Activated CD8-positive, alpha-beta memory T cell treated with anti-CD3 and anti-CD28 coated beads, Interleukin-2, amount 10 ng/mL, durations not matched to agents 7 days and 5 days (primary cell): ENCODE measurements at regions not wholly inside any gene's neighbourhood (a gene's known extent, or its start where the extent isn't known, plus 50 kb on each side); places are given as distances from the start of the nearest gene placed in this dataset.

Source experiments
- ATAC-seq: fragments of 150-1000 bp; cut with Tn5 transposase; one replicate; pipeline ENCODE4 v1.10.0; 2021; ENCODE audit warnings: moderate library complexity
- CTCF ChIA-PET: fragments of 350-600 bp; sonication (Branson Sonifier 250); formaldehyde crosslinking; loops from one replicate; lab custom pipeline; 2021; ENCODE audit warnings: antibody characterized with exemption; lab: Charles Lee
- DNase-seq: peaks from one replicate; pipeline ENCODE4 v3.0.0-alpha.2; 2020
- H3K27ac Mint-ChIP-seq: one replicate; pipeline ENCODE4 v1.8.0; 2021; ENCODE audit warnings: mild to moderate bottlenecking, mixed read lengths
- H3K27me3 Mint-ChIP-seq: one replicate; pipeline ENCODE4 v1.8.0; 2021; ENCODE audit warnings: mixed read lengths
- H3K36me3 Mint-ChIP-seq: one replicate; pipeline ENCODE4 v1.8.0; 2021; ENCODE audit warnings: mild to moderate bottlenecking, mixed read lengths
- H3K4me1 Mint-ChIP-seq: one replicate; pipeline ENCODE4 v1.8.0; 2021; ENCODE audit warnings: mixed read lengths
- H3K4me3 Mint-ChIP-seq: one replicate; pipeline ENCODE4 v1.8.0; 2021; ENCODE audit warnings: mild to moderate bottlenecking, moderate library complexity, mixed read lengths
- H3K9me3 Mint-ChIP-seq: one replicate; pipeline ENCODE4 v1.8.0; 2022; ENCODE audit warnings: low read depth, mixed read lengths

DNA sequence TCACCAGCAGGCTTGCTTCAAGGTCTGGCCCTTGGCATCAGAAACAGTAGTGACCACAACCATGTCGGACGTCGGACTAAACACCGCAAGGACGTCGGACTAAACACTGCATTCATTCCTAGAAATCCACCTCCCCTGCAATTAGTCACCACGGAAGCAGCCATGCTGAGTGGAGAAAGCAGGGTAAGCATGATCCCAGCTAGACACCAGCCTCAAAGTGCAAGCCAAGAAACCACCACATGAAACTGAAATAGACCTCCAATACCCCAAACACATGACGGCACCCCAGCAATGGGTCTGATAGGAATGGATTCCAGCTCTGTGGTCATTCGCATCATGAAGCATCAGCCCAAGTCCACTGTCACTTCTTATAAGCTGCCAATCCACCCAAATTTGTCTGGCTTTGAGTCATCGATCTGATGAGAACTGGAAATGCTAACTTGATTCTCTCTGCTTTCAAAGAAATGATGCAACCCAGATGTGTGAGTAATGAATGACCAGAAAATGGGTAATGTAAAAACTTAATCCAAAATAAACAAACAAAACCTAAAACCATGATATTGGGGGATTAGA, 348.3 kb upstream of the TMCO5A start:
- Mint-ChIP-seq H3K36me3 (no peaks in the 10 kb centered on the region), H3K27me3 (no peaks in the 10 kb centered on the region), H3K4me1 (no peaks in the 10 kb centered on the region), H3K9me3 (peaks cover 11% of the 10 kb centered on the region), H3K27ac (no peak overlapping the region), H3K4me3 (no peak overlapping the region)
- CTCF ChIA-PET: no interaction called here
- DNase-seq (no peak), ATAC-seq (no peak)

DNA sequence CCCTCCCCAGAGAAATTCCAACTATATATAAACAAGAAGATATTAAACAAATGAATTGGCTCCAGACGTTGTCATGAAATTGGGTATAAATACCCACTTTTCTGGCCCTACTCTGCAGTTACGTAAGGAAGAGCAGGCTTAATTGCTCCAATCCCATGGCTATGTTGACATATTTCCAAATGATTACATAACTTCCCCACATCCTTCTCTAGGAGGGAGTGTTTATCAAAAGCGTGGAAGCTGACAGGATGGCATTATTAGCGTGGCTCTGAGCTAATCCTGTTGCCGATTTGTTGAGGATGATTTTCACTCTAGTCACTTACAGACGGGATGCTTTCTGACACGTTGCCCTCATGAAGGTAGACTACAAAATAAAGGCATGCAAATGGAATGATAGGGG, 347.5 kb upstream of the TMCO5A start:
- no peak overlapping the region for H3K4me3 Mint-ChIP-seq
- no peak for ATAC-seq
- DNase-seq: no peak
- CTCF ChIA-PET: interaction anchor here (0.8 kb wide), 1 partner anchor 601 kb away, joined by 3 read pairs; no protein-coding TSS in a partner anchor
- peaks cover 11% of the 10 kb centered on the region for H3K9me3 Mint-ChIP-seq
- no peaks in the 10 kb centered on the region for H3K36me3 Mint-ChIP-seq
- no peaks in the 10 kb centered on the region for H3K27me3 Mint-ChIP-seq
- no peaks in the 10 kb centered on the region for H3K4me1 Mint-ChIP-seq
- H3K27ac Mint-ChIP-seq: no peak overlapping the region

DNA sequence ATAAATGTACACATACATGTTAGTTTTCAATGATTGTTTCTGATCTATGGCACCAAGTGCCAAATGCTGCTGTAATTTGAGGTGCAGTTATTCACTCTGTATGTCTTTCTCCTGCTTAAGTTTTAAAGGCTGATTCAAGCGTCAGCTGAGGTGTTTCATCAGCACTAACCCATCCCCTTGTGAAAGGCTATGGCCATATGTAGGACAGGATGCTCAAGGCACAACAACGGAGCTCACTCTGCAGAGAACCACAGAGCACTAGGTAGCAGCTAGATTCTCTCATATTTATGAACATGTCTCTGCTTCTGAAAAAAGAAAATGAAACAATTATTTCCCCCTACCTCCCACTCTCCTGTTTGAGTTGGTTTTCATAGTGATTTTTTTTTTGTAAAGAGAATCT, 340.0 kb upstream of the TMCO5A start:
- Mint-ChIP-seq H3K27me3 (no peaks in the 10 kb centered on the region), H3K9me3 (no peaks in the 10 kb centered on the region), H3K4me1 (no peaks in the 10 kb centered on the region), H3K4me3 (no peak overlapping the region), H3K36me3 (no peaks in the 10 kb centered on the region), H3K27ac (no peak overlapping the region)
- CTCF ChIA-PET: no interaction called here
- no peak for DNase-seq
- no peak for ATAC-seq

DNA sequence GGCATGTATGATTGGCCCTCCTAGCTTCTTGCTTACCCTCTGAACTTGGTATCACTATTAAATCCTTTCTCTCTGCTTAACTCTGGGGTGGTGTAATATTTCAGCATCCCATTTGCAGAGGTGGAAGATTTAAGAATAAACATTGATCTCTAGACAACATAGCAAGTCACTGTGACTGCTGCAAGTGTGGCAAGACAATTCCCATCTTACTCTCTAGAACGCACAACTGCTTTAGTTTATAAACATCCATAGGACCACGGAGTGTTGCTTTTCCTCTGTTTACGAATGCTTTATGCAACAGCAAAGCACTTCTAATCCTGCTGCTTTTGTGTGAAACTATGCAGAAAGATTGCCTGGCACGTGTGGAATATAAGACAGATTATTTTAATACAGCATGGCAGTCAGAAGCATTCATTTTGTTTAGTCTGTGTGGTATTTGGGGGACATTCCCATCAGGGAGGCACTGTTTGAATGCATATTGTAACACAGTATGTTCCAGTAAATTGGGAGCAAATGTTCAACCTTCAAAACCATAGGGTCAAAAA, 338.9 kb upstream of the TMCO5A start:
- Mint-ChIP-seq H3K27ac (no peak overlapping the region), H3K36me3 (no peaks in the 10 kb centered on the region), H3K4me3 (no peak overlapping the region), H3K27me3 (no peaks in the 10 kb centered on the region), H3K9me3 (no peaks in the 10 kb centered on the region), H3K4me1 (no peaks in the 10 kb centered on the region)
- ATAC-seq (no peak), DNase-seq (no peak)
- CTCF ChIA-PET: interaction anchor here (0.6 kb wide), 1 partner anchor 1651 kb away, joined by 4 read pairs; no protein-coding TSS in a partner anchor

DNA sequence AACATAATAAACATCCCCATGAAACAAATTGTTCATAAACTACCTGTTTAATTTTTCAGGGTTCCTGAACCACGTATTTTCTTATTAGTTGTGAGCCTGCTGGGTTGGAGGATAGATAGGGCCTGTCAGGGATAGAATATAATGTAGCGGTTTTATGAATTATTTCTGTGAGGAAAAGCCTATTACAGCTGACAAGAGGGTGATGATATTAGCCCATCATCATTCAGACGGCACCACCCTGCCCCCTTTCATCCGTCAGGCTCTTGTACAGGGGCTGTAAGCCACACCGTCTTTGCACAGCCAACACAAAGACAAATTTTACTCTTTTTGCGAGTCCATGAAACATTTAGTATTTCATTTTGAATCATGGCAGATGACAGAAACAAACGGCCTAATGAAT, 335.3 kb upstream of the TMCO5A start:
- Mint-ChIP-seq H3K9me3 (no peaks in the 10 kb centered on the region), H3K27ac (no peak overlapping the region), H3K4me3 (no peak overlapping the region), H3K36me3 (no peaks in the 10 kb centered on the region), H3K27me3 (no peaks in the 10 kb centered on the region), H3K4me1 (no peaks in the 10 kb centered on the region)
- CTCF ChIA-PET: no interaction called here
- ATAC-seq (no peak), DNase-seq (no peak)

DNA sequence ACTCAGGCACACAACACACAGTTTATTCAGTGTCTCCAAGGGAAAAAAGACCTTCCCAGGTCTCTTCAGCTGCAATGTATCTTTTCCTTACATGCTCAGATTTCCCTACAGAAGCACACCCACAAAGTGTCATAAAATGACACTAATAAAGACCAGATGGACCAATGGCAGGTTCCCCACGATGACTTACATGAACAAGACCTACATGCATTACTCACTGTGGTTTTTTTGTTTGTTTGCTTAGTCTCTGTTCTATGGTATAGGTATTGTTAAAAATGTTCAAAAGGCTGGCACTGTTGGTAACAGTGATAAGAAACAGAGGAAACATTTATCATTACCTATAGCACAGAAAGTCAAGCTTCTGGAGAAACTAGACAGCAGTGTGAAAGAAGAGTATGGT, 318.2 kb upstream of the TMCO5A start:
- Mint-ChIP-seq H3K4me3 (no peak overlapping the region), H3K27ac (no peak overlapping the region)

DNA sequence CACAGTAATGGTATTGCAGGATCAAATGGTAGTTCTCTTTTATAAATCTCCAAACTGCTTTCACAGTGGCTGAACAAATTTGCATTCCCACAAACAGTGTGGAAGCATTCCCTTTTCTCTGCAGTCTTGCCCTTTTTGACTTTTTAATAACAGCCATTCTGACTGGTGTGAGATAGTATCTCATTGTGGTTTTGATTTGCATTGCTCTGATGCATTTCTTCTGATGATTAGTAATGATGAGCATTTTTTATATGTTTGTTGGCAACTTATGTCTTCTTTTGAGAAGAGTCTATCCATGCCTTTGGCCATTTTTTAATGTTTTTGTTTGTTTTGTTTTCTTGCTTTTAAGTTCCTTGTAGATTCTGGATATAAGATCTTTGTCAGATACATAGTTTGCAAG, 316.1 kb upstream of the TMCO5A start:
- Mint-ChIP-seq H3K4me3 (no peak overlapping the region), H3K36me3 (no peaks in the 10 kb centered on the region), H3K27ac (no peak overlapping the region), H3K4me1 (no peaks in the 10 kb centered on the region), H3K27me3 (no peaks in the 10 kb centered on the region), H3K9me3 (peaks cover 2% of the 10 kb centered on the region)
- DNase-seq (no peak), ATAC-seq (no peak)
- CTCF ChIA-PET: no interaction called here

More for the DNA sequence above, 318.2 kb upstream of the TMCO5A start:
- Mint-ChIP-seq H3K27me3 (no peaks in the 10 kb centered on the region), H3K36me3 (no peaks in the 10 kb centered on the region), H3K9me3 (peaks cover 2% of the 10 kb centered on the region), H3K4me1 (no peaks in the 10 kb centered on the region)
- DNase-seq (no peak), ATAC-seq (no peak)
- CTCF ChIA-PET: no interaction called here

DNA sequence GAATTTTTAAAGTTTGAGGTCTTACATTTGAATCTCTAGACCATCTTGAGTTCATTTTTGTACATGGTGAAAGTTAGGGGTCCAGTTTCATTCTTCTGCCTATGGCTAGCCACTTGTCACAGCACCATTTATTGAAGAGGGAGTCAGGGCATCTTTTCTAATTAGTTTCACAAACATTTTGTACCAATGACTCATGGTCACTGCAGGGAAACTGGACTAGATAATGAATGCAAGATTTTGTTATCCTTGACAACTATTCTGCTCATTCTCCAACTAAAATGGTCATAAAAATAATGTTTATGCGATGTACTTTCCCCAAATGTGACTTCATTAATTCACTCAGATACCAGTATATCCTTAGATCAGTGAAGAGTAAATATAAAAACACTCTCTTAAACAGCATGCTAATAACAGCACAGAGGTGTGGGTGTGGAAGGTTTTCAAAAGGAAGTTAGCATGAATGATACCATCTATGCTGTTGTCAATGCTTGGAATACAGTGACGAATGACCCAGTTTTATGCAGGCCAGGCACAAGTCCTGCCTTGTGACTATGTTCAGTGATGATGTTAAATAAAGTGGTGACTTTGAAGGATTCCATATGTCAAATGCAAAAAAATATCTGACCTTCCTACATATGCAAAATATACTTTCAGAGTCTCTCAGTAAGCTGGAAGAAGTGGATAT, 314.9 kb upstream of the TMCO5A start:
- Mint-ChIP-seq H3K27me3 (no peaks in the 10 kb centered on the region), H3K27ac (no peak overlapping the region), H3K4me1 (no peaks in the 10 kb centered on the region), H3K4me3 (no peak overlapping the region), H3K36me3 (no peaks in the 10 kb centered on the region), H3K9me3 (peaks cover 2% of the 10 kb centered on the region)
- CTCF ChIA-PET: no interaction called here
- DNase-seq: no peak
- ATAC-seq: no peak

DNA sequence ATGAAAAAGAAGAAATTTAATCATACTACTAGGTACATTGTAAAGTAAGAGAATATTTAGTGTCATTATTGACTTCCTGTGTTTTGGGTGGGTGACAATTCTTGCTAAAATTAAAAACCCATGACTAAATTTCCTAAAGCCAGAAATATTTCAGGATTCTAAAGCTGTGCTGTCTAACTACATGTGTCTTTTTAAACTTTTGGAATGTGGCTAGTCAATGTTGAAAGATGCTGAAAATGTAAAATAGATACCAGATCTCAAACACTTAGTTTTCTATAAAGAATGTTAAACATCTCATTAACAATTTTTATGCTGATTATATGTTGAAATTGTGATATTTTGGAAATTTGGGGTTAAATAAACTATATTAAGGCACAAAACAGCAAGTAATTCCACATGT, 308.9 kb upstream of the TMCO5A start:
- H3K27me3 Mint-ChIP-seq: no peaks in the 10 kb centered on the region
- CTCF ChIA-PET: no interaction called here

DNA sequence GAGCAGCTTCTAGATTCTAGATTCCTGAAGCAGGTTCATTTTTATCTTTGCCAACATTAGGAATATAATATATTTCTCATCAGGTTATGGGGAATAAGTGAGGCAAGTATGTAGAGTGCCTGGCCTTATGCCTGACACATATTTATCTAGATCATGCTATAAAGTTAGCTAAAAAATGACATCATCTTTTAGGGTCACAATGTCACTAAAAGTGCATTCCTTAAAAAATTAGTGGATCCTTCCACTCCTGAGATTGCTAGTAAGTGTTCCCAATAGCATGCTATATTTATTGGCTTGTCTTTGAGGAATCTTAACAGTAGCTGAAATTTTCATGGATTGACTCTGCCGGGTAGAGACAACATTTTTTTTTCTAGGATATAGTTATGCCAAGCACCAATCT, 305.9 kb upstream of the TMCO5A start:
- Mint-ChIP-seq H3K36me3 (no peaks in the 10 kb centered on the region), H3K27me3 (no peaks in the 10 kb centered on the region), H3K4me3 (no peak overlapping the region), H3K9me3 (no peaks in the 10 kb centered on the region), H3K4me1 (no peaks in the 10 kb centered on the region), H3K27ac (no peak overlapping the region)
- no peak for DNase-seq
- no peak for ATAC-seq
- CTCF ChIA-PET: no interaction called here

More for the DNA sequence above, 308.9 kb upstream of the TMCO5A start:
- ATAC-seq: no peak
- Mint-ChIP-seq H3K4me1 (no peaks in the 10 kb centered on the region), H3K36me3 (no peaks in the 10 kb centered on the region), H3K27ac (no peak overlapping the region), H3K9me3 (no peaks in the 10 kb centered on the region), H3K4me3 (no peak overlapping the region)
- no peak for DNase-seq

DNA sequence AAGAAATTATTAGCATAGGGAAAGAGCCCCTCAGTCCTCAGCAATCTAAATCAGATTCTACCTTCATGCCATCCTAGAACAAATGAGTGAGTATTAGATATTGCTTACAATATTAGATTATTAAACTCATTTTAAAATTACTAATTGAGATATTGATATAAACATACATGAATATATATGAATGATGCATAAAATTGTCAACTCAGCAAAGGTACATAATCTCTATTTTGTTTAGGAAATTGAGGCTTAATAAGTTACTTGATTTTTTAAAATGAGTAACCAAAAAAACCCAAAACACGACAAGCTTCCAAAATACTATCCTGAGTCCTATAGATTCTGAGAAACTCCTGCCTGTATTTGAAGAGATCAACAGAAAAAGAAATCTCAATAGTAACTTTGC, 297.7 kb upstream of the TMCO5A start:
- H3K36me3 Mint-ChIP-seq: no peaks in the 10 kb centered on the region
- H3K9me3 Mint-ChIP-seq: no peaks in the 10 kb centered on the region
- H3K27me3 Mint-ChIP-seq: no peaks in the 10 kb centered on the region
- no peak for DNase-seq
- H3K4me1 Mint-ChIP-seq: no peaks in the 10 kb centered on the region
- no peak overlapping the region for H3K27ac Mint-ChIP-seq
- no peak overlapping the region for H3K4me3 Mint-ChIP-seq
- CTCF ChIA-PET: no interaction called here
- no peak for ATAC-seq

DNA sequence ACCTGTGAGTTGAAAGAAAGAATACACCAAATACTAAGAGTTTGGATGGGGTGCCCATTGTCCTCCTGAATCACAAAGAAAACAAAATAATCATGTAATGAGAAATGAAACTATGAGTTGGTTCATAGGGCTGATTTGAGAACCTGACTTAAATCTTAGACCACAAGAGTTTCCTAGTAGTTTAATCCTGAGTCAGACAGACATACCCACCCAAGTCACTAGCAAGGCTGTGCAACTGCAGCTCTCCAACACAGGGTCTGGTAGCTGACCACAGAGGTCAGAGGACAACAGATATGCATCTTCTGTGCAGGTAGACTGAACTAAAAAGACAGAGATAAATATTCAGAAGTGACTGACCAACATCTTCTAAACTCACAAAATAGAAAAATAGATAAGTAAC, 296.3 kb upstream of the TMCO5A start:
- H3K27ac Mint-ChIP-seq: no peak overlapping the region
- CTCF ChIA-PET: no interaction called here
- ATAC-seq: no peak
- H3K9me3 Mint-ChIP-seq: no peaks in the 10 kb centered on the region
- H3K27me3 Mint-ChIP-seq: no peaks in the 10 kb centered on the region
- no peak overlapping the region for H3K4me3 Mint-ChIP-seq
- H3K4me1 Mint-ChIP-seq: no peaks in the 10 kb centered on the region
- no peak for DNase-seq
- no peaks in the 10 kb centered on the region for H3K36me3 Mint-ChIP-seq

DNA sequence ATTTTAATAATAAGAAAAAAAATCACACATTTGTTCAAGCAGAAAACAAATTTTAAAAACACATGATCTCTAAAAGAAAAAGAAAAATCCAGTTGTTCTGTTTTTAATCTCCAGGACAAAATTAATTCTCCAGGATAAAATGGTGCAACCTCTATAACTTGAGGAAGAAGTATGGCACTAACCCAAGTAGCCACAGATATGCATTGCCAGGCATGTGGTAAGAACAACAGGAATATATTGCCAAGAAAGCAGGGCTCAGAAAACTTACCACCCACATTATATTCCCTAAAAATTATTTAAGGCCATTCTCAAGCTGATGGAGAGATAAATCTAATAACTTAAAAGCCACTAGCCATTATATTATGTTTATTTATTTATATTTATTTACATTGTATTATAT, 295.7 kb upstream of the TMCO5A start:
- DNase-seq: no peak
- H3K27me3 Mint-ChIP-seq: no peaks in the 10 kb centered on the region
- no peaks in the 10 kb centered on the region for H3K36me3 Mint-ChIP-seq
- no peaks in the 10 kb centered on the region for H3K4me1 Mint-ChIP-seq
- CTCF ChIA-PET: no interaction called here
- ATAC-seq: no peak
- H3K9me3 Mint-ChIP-seq: no peaks in the 10 kb centered on the region
- no peak overlapping the region for H3K4me3 Mint-ChIP-seq
- H3K27ac Mint-ChIP-seq: no peak overlapping the region

DNA sequence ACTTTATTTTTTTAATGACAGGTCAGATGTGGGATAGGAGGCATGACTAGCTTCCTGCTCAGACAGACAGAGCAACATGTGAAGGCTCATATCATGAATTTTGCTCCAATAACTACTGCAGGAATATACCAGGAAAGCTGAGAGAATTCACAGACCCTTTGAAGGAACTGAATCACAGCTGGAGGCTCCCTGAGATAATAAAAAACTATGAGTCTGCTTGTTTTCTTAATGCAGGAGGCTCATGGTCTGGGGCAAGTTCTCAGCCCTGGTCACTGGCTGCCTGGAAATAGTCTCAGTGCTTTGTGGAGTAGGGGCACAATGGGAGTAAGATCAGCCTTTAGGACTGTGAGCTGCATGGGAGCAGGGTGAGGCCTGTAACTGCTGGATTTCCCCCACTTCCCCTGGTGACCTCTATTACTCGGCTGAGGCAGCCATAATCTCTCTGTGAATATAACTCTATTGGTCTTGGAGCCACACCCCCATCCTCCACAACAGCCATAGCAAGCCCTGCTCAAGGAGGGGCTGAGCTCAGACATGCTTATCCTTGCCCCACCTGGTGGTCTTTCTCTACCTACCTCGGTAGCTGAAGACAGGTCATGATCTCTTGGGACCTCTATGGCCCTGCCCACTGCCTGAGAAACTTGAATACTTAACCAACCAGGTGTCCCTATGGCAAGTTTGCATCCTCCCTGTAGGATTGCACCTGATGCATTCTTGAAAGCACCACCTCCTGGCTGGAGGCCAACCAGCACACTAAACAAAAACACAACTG, 281.6 kb upstream of the TMCO5A start:
- H3K4me1 Mint-ChIP-seq: no peaks in the 10 kb centered on the region
- CTCF ChIA-PET: no interaction called here
- H3K27ac Mint-ChIP-seq: no peak overlapping the region
- DNase-seq (no peak), ATAC-seq (no peak)
- peaks cover 4% of the 10 kb centered on the region for H3K9me3 Mint-ChIP-seq
- H3K27me3 Mint-ChIP-seq: no peaks in the 10 kb centered on the region
- no peak overlapping the region for H3K4me3 Mint-ChIP-seq
- H3K36me3 Mint-ChIP-seq: no peaks in the 10 kb centered on the region
